HG02588 (cell line): ENCODE measurements at regions not wholly inside any gene's neighbourhood (a gene's known extent, or its start where the extent isn't known, plus 50 kb on each side); places are given as distances from the start of the nearest gene placed in this dataset.
A peak's percentile ranks its signal among the peaks of the same experiment; 100 is the strongest.

ENCODE experiments used
- ATAC-seq: cut with Tn5 transposase; IDR thresholded peaks from one replicate; pipeline ENCODE4 v1.9.1; 2021; ENCODE audit warnings: mild to moderate bottlenecking, moderate library complexity; ENCODE audit not compliant: unreplicated experiment

GRCh38 chr1:221184131-221184794 is 305.0 kb downstream of the HLX start:
- no peak for ATAC-seq

GRCh38 chr1:221187174-221187573 is 307.9 kb downstream of the HLX start:
- no peak for ATAC-seq

DNA sequence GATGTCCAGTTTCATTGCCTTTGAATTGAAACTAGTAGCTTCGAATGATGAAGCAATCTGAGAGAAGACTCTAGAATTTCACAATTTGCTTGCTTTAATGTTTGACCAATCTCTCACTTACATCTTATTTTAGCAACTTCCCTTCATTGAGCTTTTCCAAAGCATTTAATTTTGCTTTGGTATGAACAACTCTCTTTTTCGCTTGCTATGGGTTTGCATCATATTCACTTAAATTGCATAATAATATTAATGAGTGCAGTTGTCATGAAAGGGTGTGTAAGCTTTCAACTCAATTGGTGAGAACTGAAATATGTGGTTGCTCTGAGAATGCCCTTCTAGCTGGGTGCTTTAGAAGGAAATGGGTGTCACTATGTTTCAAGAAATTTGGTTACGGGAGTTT is 309.2 kb downstream of the HLX start:
- no peak for ATAC-seq

GRCh38 chr1:221190249-221190648 is 311.0 kb downstream of the HLX start:
- no peak for ATAC-seq

DNA sequence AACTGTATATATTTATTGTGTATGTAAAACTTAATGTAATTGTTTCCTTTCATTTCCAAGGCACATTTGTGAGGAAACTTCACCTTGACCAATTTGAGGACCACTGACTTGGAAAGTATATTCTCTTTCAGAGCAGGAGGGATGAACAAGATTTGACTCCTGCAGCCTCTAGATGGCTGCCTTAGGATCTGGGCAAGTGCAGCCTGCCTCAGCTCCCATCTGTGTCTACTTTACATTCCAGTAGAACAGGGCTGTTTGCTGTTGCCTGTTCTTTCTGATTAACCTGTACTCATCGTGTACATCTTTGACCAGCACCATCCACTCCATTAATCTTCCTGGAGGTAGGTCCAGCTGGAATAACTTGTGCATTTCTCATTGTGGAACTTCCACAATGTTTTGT is 312.8 kb downstream of the HLX start:
- no peak for ATAC-seq

GRCh38 chr1:221200464-221200863 is 321.2 kb downstream of the HLX start:
- peak; percentile 79 for ATAC-seq

DNA sequence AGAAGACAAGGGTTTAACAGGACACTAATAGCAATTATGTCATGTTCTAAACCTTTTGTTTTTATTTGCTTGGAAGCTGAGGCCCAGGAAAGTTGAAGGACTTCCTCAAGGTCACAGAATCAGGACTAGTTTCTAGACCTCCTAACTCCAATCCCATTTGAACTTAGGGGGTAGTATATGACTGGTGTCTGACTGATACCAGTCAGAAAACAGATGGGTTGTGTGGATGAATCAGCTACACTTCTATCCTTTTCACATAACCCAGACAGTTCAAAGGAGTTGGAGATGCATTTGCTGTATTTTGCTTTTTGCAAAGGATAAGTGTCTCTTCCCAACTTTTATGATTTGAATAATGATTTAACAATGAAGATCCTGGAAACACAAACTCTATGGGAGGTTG is 322.5 kb downstream of the HLX start:
- ATAC-seq: no peak

- ATAC-seq: no peak
These were observed 324.2 kb downstream of the HLX start for GRCh38 chr1:221203224-221204054.

GRCh38 chr1:221204055-221204833 is 325.0 kb downstream of the HLX start:
- no peak for ATAC-seq

DNA sequence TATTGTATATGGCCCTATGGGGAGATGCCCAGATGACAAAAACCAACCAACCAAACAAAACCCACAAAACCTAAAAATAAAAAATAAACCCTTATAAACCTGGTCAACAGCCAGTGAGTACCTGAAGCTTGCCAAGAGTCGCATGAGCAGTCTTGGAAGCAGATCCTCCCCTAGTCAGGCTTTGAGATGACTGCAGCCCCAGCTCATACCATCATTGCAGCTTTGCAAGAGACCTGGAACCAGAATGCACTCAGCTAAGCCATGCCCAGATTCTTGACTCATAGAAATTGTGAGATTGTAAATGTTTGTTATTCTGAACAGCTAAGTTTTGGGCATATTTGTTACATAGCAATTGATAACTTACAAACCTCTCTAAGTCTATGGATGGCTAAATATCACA is 326.8 kb downstream of the HLX start:
- ATAC-seq: no peak

DNA sequence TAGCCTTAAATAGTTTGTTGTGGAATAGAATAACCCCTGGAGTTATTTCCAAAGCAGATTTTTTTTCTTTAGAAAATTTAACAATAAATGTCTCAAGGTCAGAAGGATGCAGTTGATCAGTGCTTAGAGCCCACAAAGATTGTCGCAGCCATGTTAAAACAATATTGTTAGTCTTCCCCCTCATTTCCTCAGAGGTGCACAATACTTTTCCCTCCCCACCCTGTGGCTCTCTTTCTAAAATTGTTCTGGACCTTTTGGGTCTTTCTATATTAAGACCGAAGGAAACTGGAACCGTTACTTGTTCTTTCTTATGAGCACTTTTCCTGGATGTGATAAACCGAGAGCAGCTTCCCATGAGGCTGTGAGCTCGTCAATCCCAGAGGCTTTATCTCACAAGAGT is 333.7 kb downstream of the HLX start:
- no peak for ATAC-seq

DNA sequence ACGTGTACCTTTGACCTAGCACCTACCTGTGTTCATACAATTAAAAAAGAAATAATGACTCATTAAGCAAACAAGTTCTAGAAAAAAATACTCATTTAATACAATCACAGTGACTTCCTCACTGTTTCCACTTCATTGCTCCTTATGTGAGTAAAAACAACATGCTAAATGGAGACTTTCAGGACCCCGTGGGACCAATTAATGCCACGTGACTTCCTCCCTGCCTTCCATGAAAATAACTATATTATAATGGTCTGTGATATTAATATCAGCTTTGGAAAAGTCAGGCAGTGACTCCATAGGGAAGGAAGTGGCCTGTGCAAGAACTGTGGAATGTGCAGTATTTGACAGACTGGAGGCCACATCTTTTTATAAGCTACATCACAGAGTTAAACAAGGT is 337.8 kb downstream of the HLX start:
- ATAC-seq: no peak

GRCh38 chr1:221223281-221223680 is 344.0 kb downstream of the HLX start:
- ATAC-seq: no peak

DNA sequence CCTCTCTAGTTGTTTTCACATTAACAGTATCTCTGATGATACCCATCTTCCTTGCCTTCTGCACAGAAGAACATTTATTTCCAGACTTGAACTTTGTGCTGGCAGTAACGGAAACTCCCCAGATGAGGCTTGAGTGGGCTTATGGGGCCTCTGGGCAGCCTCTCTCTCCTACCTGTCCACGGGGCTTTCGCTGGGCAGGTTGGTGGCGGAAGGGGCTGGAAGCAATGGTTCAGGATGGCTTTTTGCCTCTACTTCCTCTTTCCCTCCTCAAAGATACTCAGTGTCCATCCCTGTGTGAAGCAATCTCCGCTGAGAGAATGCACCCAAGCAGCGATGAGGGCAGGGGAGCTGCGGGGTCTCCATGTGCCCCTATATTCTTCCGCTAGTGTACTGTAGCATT is 348.2 kb downstream of the HLX start:
- ATAC-seq: no peak

GRCh38 chr1:221227872-221228337 is 348.7 kb downstream of the HLX start:
- no peak for ATAC-seq

GRCh38 chr1:221228594-221228993 is 349.4 kb downstream of the HLX start:
- no peak for ATAC-seq

DNA sequence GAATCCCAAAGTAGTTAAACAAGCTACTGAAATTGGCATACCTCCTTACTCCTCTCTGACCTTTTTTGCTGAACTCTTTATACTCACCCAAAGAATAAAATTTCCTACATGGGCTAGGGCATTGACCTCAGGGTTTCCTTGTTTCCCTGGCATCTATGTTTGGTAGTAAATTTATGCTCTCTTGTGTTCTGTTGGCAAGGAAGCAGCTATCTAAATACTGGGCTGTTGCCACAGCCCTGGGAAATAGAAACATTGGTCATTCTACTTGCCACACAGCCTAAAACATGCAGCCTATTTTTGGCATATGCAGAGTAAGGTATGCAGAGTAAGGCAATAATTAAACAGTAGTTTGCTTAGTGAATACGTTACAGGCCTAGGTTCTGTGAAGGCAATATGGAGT is 351.4 kb downstream of the HLX start:
- no peak for ATAC-seq

DNA sequence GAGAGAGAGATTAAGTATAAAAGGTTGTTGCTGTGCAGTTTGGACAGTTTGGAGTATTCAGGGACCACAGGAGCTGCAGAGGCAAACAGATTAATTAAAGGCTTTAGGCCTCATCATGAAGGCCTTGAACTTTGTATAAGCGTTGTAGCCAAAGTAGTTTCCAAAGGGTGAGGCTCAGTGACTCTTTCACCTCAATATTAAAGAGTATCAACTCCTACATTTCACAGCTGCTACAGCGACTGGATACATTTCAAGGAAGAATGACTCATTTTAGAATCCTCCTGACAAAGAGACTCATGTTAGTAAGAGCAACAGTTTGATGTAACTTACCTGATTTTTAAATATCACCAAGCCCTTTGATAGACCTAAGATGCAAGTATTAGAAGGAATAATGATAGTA is 355.5 kb downstream of the HLX start:
- no peak for ATAC-seq

DNA sequence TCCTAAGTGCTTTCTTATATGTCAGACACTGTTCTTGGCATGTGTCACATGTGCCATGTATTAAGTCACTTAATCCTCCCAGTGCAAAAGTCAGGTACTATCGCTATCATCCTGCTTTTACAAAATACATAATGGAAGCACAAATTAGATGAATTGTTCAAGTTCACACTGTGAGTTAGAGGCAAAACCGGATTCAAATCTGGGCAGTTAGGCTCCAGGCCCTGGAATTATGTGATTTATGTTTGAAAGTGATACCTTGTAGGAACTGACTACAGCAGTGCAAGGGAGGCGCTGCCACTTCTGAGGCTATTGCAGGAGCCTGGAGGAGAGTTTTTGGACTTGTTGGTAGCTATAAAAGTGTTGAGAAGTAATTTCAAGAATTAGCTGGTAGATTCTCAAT is 358.3 kb downstream of the HLX start:
- no peak for ATAC-seq

DNA sequence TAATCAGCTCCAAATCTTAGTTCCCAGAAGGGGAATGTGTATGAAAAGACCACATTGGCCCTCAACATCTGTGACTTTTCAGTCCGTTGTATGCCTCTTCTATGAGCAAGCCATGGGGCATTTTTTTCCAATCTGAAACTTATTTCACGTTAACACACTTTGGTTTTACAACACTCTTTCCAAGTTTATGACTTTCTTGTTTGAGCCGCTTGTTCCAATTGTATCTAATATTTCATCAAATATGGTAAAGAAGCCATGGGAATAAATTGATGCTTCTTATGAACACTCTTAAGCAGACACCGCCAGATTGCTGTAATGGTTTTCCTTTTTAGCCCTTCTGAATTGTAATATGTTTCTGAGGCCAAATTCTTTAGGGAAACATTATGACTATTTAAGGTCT is 359.9 kb downstream of the HLX start:
- no peak for ATAC-seq

DNA sequence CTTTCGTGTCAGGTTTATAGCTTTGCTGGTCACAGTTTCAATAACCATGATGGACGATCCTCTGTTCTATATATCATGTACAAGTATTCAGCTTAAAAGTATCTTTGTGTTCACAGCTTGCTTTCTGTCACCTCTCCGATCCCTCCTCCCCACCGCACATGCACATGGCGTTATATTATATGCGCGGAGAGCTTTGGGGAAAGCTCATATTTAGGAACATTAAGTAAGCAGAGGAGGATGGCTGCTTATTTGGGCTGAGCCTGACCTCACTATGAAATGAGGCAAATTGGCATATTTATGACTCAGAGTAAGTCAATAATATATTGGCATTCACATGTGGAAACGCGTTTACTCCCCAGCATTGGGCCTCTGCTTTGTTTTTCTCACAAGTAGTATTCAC is 360.5 kb downstream of the HLX start:
- ATAC-seq: no peak

DNA sequence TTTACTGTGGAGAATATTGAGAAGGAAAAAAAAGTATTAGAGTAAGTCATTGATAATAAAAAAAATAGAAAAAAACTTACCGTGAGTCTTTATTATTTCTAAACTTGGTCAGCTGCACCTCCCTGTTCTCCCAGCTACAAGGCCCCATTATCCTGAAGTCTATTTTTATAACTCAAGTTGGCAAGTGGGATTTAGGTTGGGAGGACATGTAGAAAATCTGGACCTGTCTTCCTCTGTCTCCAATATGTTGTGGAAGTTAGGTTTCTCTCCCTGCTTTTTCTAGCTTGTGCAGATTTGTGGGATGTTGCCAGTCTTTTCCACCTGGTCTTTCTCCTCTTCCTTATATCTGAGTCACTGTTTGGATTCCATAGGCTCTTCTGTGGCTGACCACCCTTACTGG is 361.4 kb downstream of the HLX start:
- ATAC-seq: no peak
